Epidermal melanocyte (primary cell): ENCODE measurements at regions not wholly inside any gene's neighbourhood (a gene's known extent, or its start where the extent isn't known, plus 50 kb on each side); places are given as distances from the start of the nearest gene placed in this dataset.

ENCODE experiments used
- DNase-seq: peaks from one replicate; pipeline ENCODE4 v3.0.0; 2011; ENCODE audit warnings: low spot score; ENCODE audit not compliant: insufficient read length

- no peak for DNase-seq
Observed at GRCh38 chr2:8149985-8150539, 531.8 kb upstream of the ID2 start.

- DNase-seq, result no peak
Observed at GRCh38 chr2:8151888-8152287, 530.0 kb upstream of the ID2 start.

- DNase-seq, result no peak
Observed at GRCh38 chr2:8152392-8153257, 529.2 kb upstream of the ID2 start.

GRCh38 chr2:8153258-8153718 is 528.6 kb upstream of the ID2 start:
- DNase-seq, result no peak

- no peak for DNase-seq
Observed at GRCh38 chr2:8154270-8154669, 527.6 kb upstream of the ID2 start.

- no peak for DNase-seq
Observed at GRCh38 chr2:8154936-8155335, 526.9 kb upstream of the ID2 start.

- no peak for DNase-seq
Observed at GRCh38 chr2:8157621-8158430, 524.0 kb upstream of the ID2 start.

GRCh38 chr2:8158711-8159110 is 523.1 kb upstream of the ID2 start:
- DNase-seq, result no peak

- no peak for DNase-seq
Observed at GRCh38 chr2:8159211-8159965, 522.5 kb upstream of the ID2 start.

GRCh38 chr2:8159966-8160603 is 521.8 kb upstream of the ID2 start:
- DNase-seq, result no peak

- no peak for DNase-seq
Observed at GRCh38 chr2:8160959-8161358, 520.9 kb upstream of the ID2 start.

GRCh38 chr2:8162552-8162951 is 519.3 kb upstream of the ID2 start:
- no peak for DNase-seq

- DNase-seq, result no peak
Observed at GRCh38 chr2:8165550-8165949, 516.3 kb upstream of the ID2 start.

- no peak for DNase-seq
Observed at GRCh38 chr2:8168022-8168717, 513.7 kb upstream of the ID2 start.

- no peak for DNase-seq
Observed at GRCh38 chr2:8168876-8169424, 512.9 kb upstream of the ID2 start.

GRCh38 chr2:8169443-8169842 is 512.4 kb upstream of the ID2 start:
- DNase-seq, result no peak

- DNase-seq, result no peak
Observed at GRCh38 chr2:8170552-8171327, 511.1 kb upstream of the ID2 start.

- no peak for DNase-seq
Observed at GRCh38 chr2:8171608-8172007, 510.2 kb upstream of the ID2 start.

GRCh38 chr2:8172661-8173060 is 509.2 kb upstream of the ID2 start:
- no peak for DNase-seq
